M059J (cell line): ENCODE measurements at regions not wholly inside any gene's neighbourhood (a gene's known extent, or its start where the extent isn't known, plus 50 kb on each side); places are given as distances from the start of the nearest gene placed in this dataset.
A peak's percentile ranks its signal among the peaks of the same experiment; 100 is the strongest.

Experiments used
- DNase-seq: peaks from one replicate; pipeline ENCODE4 v3.0.0-alpha.2; 2012; ENCODE audit warnings: low read depth

- no peak for DNase-seq
These were observed 577.7 kb downstream of the MRPL39 start for GRCh38 chr21:25029580-25029979.

GRCh38 chr21:25025596-25025995 is 581.7 kb downstream of the MRPL39 start:
- no peak for DNase-seq

GRCh38 chr21:25024639-25025038 is 582.6 kb downstream of the MRPL39 start:
- no peak for DNase-seq

- DNase-seq = peak; percentile 62
These were observed 601.9 kb downstream of the MRPL39 start for GRCh38 chr21:25005388-25005787.

GRCh38 chr21:25002676-25003075 is 604.6 kb downstream of the MRPL39 start:
- DNase-seq = no peak

- DNase-seq = peak; percentile 13
These were observed 612.1 kb downstream of the MRPL39 start for GRCh38 chr21:24995216-24995615.

- DNase-seq = no peak
These were observed 612.6 kb downstream of the MRPL39 start for GRCh38 chr21:24994717-24995116.

GRCh38 chr21:24989516-24989915 is 617.8 kb downstream of the MRPL39 start:
- DNase-seq = no peak

GRCh38 chr21:24988941-24989340 is 618.3 kb downstream of the MRPL39 start:
- DNase-seq = no peak

- DNase-seq = no peak
These were observed 631.0 kb downstream of the MRPL39 start for GRCh38 chr21:24976238-24976637.

- no peak for DNase-seq
These were observed 638.2 kb downstream of the MRPL39 start for GRCh38 chr21:24969068-24969467.

GRCh38 chr21:24955275-24955961 is 651.9 kb downstream of the MRPL39 start:
- DNase-seq = no peak

- DNase-seq = no peak
These were observed 659.1 kb downstream of the MRPL39 start for GRCh38 chr21:24948186-24948585.

- DNase-seq = no peak
These were observed 661.4 kb downstream of the MRPL39 start for GRCh38 chr21:24945910-24946309.

- DNase-seq = peak; percentile 69
These were observed 665.7 kb downstream of the MRPL39 start for GRCh38 chr21:24941316-24942185.

GRCh38 chr21:24939291-24939690 is 668.0 kb downstream of the MRPL39 start:
- peak; percentile 3 for DNase-seq

GRCh38 chr21:24938573-24938972 is 668.7 kb downstream of the MRPL39 start:
- no peak for DNase-seq

GRCh38 chr21:24935991-24936390 is 671.3 kb downstream of the MRPL39 start:
- DNase-seq = no peak

- no peak for DNase-seq
These were observed 696.7 kb downstream of the MRPL39 start for GRCh38 chr21:24910591-24910990.

- DNase-seq = no peak
These were observed 703.2 kb downstream of the MRPL39 start for GRCh38 chr21:24903994-24904635.

GRCh38 chr21:24899138-24899537 is 708.1 kb downstream of the MRPL39 start:
- no peak for DNase-seq

- no peak for DNase-seq
These were observed 709.4 kb downstream of the MRPL39 start for GRCh38 chr21:24897883-24898282.

- no peak for DNase-seq
These were observed 710.6 kb downstream of the MRPL39 start for GRCh38 chr21:24896735-24897124.
